Hepatocyte (in vitro differentiated cells): ENCODE measurements at regions not wholly inside any gene's neighbourhood (a gene's known extent, or its start where the extent isn't known, plus 50 kb on each side); places are given as distances from the start of the nearest gene placed in this dataset.

Experiments
- DNase-seq: peaks from one replicate; pipeline ENCODE4 v3.0.0-alpha.2; 2016; ENCODE audit warnings: low spot score
- H2AFZ ChIP-seq: fragments of 200-600 bp; sonication (generic); 2 replicates; pipeline ENCODE4 v1.6.0; 2016; ENCODE audit warnings: antibody characterized with exemption, mild to moderate bottlenecking
- H3K27ac ChIP-seq: fragments of 200-600 bp; sonication (generic); 2 replicates; pipeline ENCODE4 v1.5.1; 2016; ENCODE audit warnings: mild to moderate bottlenecking
- H3K27me3 ChIP-seq: fragments of 200-600 bp; sonication (generic); 2 replicates; pipeline ENCODE4 v1.6.1; 2016
- H3K36me3 ChIP-seq: fragments of 200-600 bp; sonication (generic); replicated peaks from 2 replicates; pipeline ENCODE4 v1.5.1; 2016; ENCODE audit warnings: low read depth; ENCODE audit not compliant: insufficient read depth
- H3K4me1 ChIP-seq: fragments of 200-600 bp; sonication (generic); 2 replicates; pipeline ENCODE4 v1.5.1; 2016; ENCODE audit warnings: mild to moderate bottlenecking, moderate library complexity; ENCODE audit not compliant: insufficient read depth
- H3K4me2 ChIP-seq: fragments of 200-600 bp; sonication (generic); 2 replicates; pipeline ENCODE4 v1.6.0; 2016
- H3K4me3 ChIP-seq: fragments of 200-600 bp; sonication (generic); 2 replicates; pipeline ENCODE4 v1.5.1; 2016; ENCODE audit warnings: mild to moderate bottlenecking
- H3K79me2 ChIP-seq: fragments of 200-600 bp; sonication (generic); 2 replicates; pipeline ENCODE4 v1.6.0; 2017; ENCODE audit warnings: mild to moderate bottlenecking
- H3K9me2 ChIP-seq: fragments of 200-600 bp; sonication (generic); replicated peaks from 2 replicates; pipeline ENCODE4 v1.6.0; 2017; ENCODE audit warnings: mild to moderate bottlenecking; ENCODE audit not compliant: insufficient read depth
- H3K9me3 ChIP-seq: fragments of 200-600 bp; sonication (generic); 2 replicates; pipeline ENCODE4 v1.5.1; 2016; ENCODE audit warnings: low read depth, mild to moderate bottlenecking
- H4K20me1 ChIP-seq: fragments of 200-600 bp; sonication (generic); 2 replicates; pipeline ENCODE4 v1.6.0; 2016; ENCODE audit warnings: mild to moderate bottlenecking; ENCODE audit not compliant: insufficient read depth, poor library complexity, severe bottlenecking
- EZH2 ChIP-seq: fragments of 200-600 bp; sonication (generic); IDR thresholded peaks from 2 replicates; pipeline ENCODE4 v1.6.1; 2016; ENCODE audit warnings: antibody characterized with exemption, mild to moderate bottlenecking, borderline replicate concordance
- EZH2phosphoT487 ChIP-seq: fragments of 200-600 bp; sonication (generic); IDR thresholded peaks from one replicate; pipeline ENCODE4 v1.6.1; 2018; ENCODE audit warnings: antibody characterized with exemption, mild to moderate bottlenecking, low read depth, moderate library complexity; ENCODE audit not compliant: unreplicated experiment, severe bottlenecking
- WGBS: methylation state at CpG from one replicate; pipeline ENCODE4 v1.1.6; 2016; ENCODE audit warnings: low lambda C conversion rate; ENCODE audit errors: missing lambda C conversion rate; 5-methylcytosine and 5-hydroxymethylcytosine counted together
- TF ChIP-seq, protein P1 (sequence below): fragments of 200-600 bp; sonication (generic); IDR thresholded peaks from 2 replicates; pipeline ENCODE4 v1.5.1; 2016; ENCODE audit warnings: antibody characterized with exemption, mild to moderate bottlenecking; ENCODE audit not compliant: poor library complexity

DNA sequence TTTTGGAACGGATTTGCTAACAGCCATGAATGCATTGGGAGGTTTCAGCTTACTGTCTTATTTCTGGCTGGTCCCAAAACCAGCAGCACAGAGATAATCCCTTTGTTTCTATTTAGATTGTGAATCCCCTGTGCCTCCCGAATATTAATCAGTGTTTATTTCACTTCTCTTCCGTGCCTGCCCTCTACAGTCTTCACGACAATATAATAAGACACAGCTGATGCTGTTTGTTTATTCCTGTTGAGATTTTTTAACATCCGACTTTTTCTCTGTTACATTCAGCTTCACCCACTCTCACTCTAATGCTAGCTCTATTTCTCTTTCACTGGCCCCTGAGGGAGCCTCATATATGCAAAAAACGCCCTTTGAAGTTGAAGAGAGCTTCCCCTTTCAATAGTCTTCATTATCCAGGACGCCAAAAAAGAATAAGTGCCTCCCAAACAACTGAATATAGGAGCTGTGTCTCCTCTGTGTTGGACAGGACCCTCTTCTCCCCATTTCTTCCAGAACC, 995.3 kb downstream of the ROBO2 start:
- Histone ChIP-seq H3K36me3 (no peaks in the 10 kb centered on the region), H2AFZ (no peak overlapping the region), H3K4me2 (peak overlapping the region; percentile 44), H3K4me3 (no peak overlapping the region), H3K27me3 (no peaks in the 10 kb centered on the region), H3K4me1 (no peaks in the 10 kb centered on the region), H3K9me2 (no peaks in the 10 kb centered on the region), H3K79me2 (no peaks in the 10 kb centered on the region), H3K27ac (no peak overlapping the region), H4K20me1 (no peaks in the 10 kb centered on the region), H3K9me3 (no peaks in the 10 kb centered on the region)
- DNase-seq = peak; percentile 11
- 23% methylated on average over 7 of the region's 7 CpGs for WGBS
- TF ChIP-seq EZH2phosphoT487 (peak; percentile 85), EZH2 (no peak)
- TF ChIP-seq, protein P1, sequence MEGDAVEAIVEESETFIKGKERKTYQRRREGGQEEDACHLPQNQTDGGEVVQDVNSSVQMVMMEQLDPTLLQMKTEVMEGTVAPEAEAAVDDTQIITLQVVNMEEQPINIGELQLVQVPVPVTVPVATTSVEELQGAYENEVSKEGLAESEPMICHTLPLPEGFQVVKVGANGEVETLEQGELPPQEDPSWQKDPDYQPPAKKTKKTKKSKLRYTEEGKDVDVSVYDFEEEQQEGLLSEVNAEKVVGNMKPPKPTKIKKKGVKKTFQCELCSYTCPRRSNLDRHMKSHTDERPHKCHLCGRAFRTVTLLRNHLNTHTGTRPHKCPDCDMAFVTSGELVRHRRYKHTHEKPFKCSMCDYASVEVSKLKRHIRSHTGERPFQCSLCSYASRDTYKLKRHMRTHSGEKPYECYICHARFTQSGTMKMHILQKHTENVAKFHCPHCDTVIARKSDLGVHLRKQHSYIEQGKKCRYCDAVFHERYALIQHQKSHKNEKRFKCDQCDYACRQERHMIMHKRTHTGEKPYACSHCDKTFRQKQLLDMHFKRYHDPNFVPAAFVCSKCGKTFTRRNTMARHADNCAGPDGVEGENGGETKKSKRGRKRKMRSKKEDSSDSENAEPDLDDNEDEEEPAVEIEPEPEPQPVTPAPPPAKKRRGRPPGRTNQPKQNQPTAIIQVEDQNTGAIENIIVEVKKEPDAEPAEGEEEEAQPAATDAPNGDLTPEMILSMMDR = no peak

DNA sequence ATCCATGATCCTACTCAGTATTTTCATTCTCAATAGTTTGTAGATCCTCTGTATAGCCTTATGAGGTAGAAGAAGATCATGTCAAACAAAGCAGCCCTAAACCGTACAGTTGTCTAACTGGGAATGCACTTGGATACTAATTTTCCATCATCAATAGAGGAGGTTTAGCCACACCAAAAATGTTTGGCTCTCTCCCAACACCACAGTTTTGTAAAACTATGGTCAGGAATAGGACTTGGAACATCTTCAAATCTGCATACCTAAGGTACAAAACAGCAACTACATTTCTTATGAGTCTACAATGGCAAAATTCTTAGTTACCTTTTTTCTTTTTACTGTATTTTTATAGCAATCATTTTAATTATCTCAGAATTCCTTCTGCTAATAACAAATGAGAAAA, 1001.6 kb downstream of the ROBO2 start:
- WGBS = 81% methylated on average over 1 of the region's 1 CpG
- peaks cover under 1% of the 10 kb centered on the region for H3K4me1 ChIP-seq
- no peak overlapping the region for H3K4me2 ChIP-seq
- TF ChIP-seq, protein P1 = no peak
- TF ChIP-seq EZH2phosphoT487 (no peak), EZH2 (no peak)
- no peak overlapping the region for H3K4me3 ChIP-seq
- H3K79me2 ChIP-seq = no peaks in the 10 kb centered on the region
- H2AFZ ChIP-seq = no peak overlapping the region
- DNase-seq = no peak
- H3K36me3 ChIP-seq = no peaks in the 10 kb centered on the region
- no peaks in the 10 kb centered on the region for H3K9me2 ChIP-seq
- no peaks in the 10 kb centered on the region for H4K20me1 ChIP-seq
- H3K27me3 ChIP-seq = no peaks in the 10 kb centered on the region
- H3K27ac ChIP-seq = no peak overlapping the region
- no peaks in the 10 kb centered on the region for H3K9me3 ChIP-seq

DNA sequence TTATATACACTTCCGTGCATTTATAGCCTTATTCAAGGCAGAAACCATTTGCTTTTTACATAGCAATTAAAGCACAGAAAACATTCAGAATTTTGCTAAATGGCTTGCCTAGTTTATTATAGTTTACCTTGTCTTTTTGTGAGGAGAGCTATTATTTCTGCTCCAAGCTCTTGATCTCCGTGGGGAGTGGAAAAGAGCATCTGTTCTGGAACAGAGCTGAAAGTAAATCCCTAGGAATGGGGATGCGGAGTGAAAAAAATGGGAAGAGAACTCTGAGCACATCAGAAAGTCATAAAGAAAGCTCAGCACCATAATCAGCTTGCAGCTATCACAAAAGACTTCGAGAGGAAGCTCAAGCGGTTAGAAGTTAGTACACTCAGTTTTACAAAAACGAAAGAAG, 1006.7 kb downstream of the ROBO2 start:
- Histone ChIP-seq H4K20me1 (no peaks in the 10 kb centered on the region), H3K27me3 (no peaks in the 10 kb centered on the region), H2AFZ (no peak overlapping the region), H3K4me1 (peaks cover 4% of the 10 kb centered on the region), H3K36me3 (no peaks in the 10 kb centered on the region), H3K4me2 (peak overlapping the region; percentile 11), H3K4me3 (no peak overlapping the region), H3K27ac (no peak overlapping the region), H3K9me3 (no peaks in the 10 kb centered on the region), H3K9me2 (no peaks in the 10 kb centered on the region), H3K79me2 (no peaks in the 10 kb centered on the region)
- no peak for DNase-seq
- TF ChIP-seq, protein P1 = no peak
- TF ChIP-seq EZH2 = no peak
- no peak for TF ChIP-seq EZH2phosphoT487
- 62% methylated on average over 6 of the region's 6 CpGs for WGBS

DNA sequence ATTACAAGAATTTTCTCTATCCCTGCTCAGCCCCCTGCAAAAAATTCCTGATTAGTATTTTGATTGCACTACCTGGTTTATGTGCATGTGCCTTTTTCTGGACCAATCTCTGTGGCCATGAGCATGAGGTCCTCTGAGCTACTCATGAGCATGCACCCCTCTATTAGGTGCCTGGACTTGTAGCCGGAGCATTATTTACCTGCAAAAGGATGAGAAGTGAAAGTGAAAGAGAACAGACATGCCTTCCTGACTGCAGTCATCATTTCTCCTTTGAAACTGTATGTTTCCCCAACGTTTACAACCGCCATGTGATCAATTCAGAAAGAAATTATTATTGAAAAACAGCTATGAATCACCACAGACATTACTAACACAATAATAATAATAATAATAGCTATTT, 1008.8 kb downstream of the ROBO2 start:
- Histone ChIP-seq H4K20me1 (no peaks in the 10 kb centered on the region), H2AFZ (no peak overlapping the region), H3K27me3 (no peaks in the 10 kb centered on the region), H3K4me3 (no peak overlapping the region), H3K79me2 (no peaks in the 10 kb centered on the region), H3K4me2 (no peak overlapping the region), H3K9me2 (no peaks in the 10 kb centered on the region), H3K9me3 (no peaks in the 10 kb centered on the region), H3K36me3 (no peaks in the 10 kb centered on the region), H3K4me1 (peaks cover 4% of the 10 kb centered on the region), H3K27ac (no peak overlapping the region)
- TF ChIP-seq, protein P1 = no peak
- TF ChIP-seq EZH2phosphoT487 (no peak), EZH2 (no peak)
- DNase-seq = no peak
- 58% methylated on average over 3 of the region's 3 CpGs for WGBS
